SU-DHL-6 (cell line): ENCODE measurements at regions not wholly inside any gene's neighbourhood (a gene's known extent, or its start where the extent isn't known, plus 50 kb on each side); places are given as distances from the start of the nearest gene placed in this dataset.

Source experiments
- H2AFZ ChIP-seq: fragments of 200-600 bp; sonication (generic); 2 replicates; pipeline ENCODE4 v1.6.1; 2014; ENCODE audit warnings: low read depth, mild to moderate bottlenecking, moderate library complexity, mixed read lengths, antibody characterized with exemption, low read length; ENCODE audit not compliant: severe bottlenecking
- H3F3A ChIP-seq: fragments of 200-600 bp; shearing (Covaris generic); 2 replicates; pipeline ENCODE4 v1.6.0; 2016; ENCODE audit warnings: antibody characterized with exemption, mild to moderate bottlenecking; ENCODE audit not compliant: insufficient read depth
- H3K27ac ChIP-seq: fragments of 200-600 bp; sonication (generic); 2 replicates; pipeline ENCODE4 v1.5.1; 2016; ENCODE audit warnings: low read depth, mild to moderate bottlenecking, low read length, moderate library complexity, mixed read lengths
- H3K27me3 ChIP-seq: fragments of 200-600 bp; sonication (generic), shearing (Covaris generic); 2 replicates; pipeline ENCODE4 v1.6.0; 2014; ENCODE audit warnings: mild to moderate bottlenecking, low read length
- H3K36me3 ChIP-seq: fragments of 200-600 bp; sonication (generic); 2 replicates; pipeline ENCODE4 v1.6.1; 2014; ENCODE audit warnings: mild to moderate bottlenecking, low read length, mixed read lengths
- H3K4me2 ChIP-seq: fragments of 300-600, 200-600 bp; shearing (Covaris generic), sonication (generic); 2 replicates; pipeline ENCODE4 v1.6.0; 2014; ENCODE audit warnings: low read length, low read depth, mild to moderate bottlenecking; ENCODE audit not compliant: poor library complexity, severe bottlenecking
- H3K4me3 ChIP-seq: fragments of 200-600 bp; sonication (generic); 2 replicates; pipeline ENCODE4 v1.5.1; 2014; ENCODE audit warnings: antibody characterized with exemption, low read length, mild to moderate bottlenecking, mixed read lengths; ENCODE audit not compliant: insufficient read depth, poor library complexity, severe bottlenecking
- H3K79me2 ChIP-seq: fragments of 200-600 bp; sonication (generic); 2 replicates; pipeline ENCODE4 v1.6.1; 2014; ENCODE audit warnings: mild to moderate bottlenecking, low read length, moderate library complexity; ENCODE audit not compliant: insufficient read depth
- H3K9ac ChIP-seq: fragments of 200-600 bp; sonication (generic); 2 replicates; pipeline ENCODE4 v1.7.0; 2014; ENCODE audit warnings: mild to moderate bottlenecking, low read length
- H3K9me2 ChIP-seq: fragments of 200-600 bp; sonication (generic); replicated peaks from 2 replicates; pipeline ENCODE4 v1.6.1; 2014; ENCODE audit warnings: low read length; ENCODE audit not compliant: insufficient read depth
- H3K9me3 ChIP-seq: fragments of 200-600 bp; sonication (generic); 2 replicates; pipeline ENCODE4 v1.6.1; 2014; ENCODE audit warnings: low read length, mixed read lengths; ENCODE audit not compliant: insufficient read depth
- H4K20me1 ChIP-seq: fragments of 200-600 bp; sonication (generic); 2 replicates; pipeline ENCODE4 v1.6.1; 2014; ENCODE audit warnings: low read depth, mild to moderate bottlenecking, antibody characterized with exemption, low read length, moderate library complexity, mixed read lengths
- CTCF ChIP-seq: fragments of 200-600 bp; sonication (generic); IDR thresholded peaks from one replicate; pipeline ENCODE4 v1.5.1; 2017; ENCODE audit warnings: antibody characterized with exemption, mild to moderate bottlenecking, low read length, moderate library complexity; ENCODE audit not compliant: insufficient read depth, poor library complexity, severe bottlenecking
- EZH2phosphoT487 ChIP-seq: fragments of 200-600 bp; sonication (generic), shearing (Covaris generic); conservative IDR thresholded peaks from 2 replicates; pipeline ENCODE4 v1.6.1; 2018; ENCODE audit warnings: mild to moderate bottlenecking, antibody characterized with exemption, low read length, moderate library complexity, mixed read lengths

GRCh38 chr21:20507783-20508182 is 490.4 kb upstream of the NCAM2 start:
- Histone ChIP-seq H3K9me3 (peaks cover 6% of the 10 kb centered on the region; the same call in 1 of the 2 replicates), H3K4me3 (no peak overlapping the region), H2AFZ (no peak overlapping the region), H3K27me3 (no peaks in the 10 kb centered on the region), H3K9ac (no peak overlapping the region), H3K79me2 (no peaks in the 10 kb centered on the region), H3K4me2 (no peak overlapping the region), H4K20me1 (no peaks in the 10 kb centered on the region), H3F3A (no peaks in the 10 kb centered on the region), H3K27ac (no peak overlapping the region), H3K9me2 (no peaks in the 10 kb centered on the region), H3K36me3 (no peaks in the 10 kb centered on the region)
- no peak for TF ChIP-seq EZH2phosphoT487
- no peak for TF ChIP-seq CTCF

GRCh38 chr21:20511216-20511880 is 486.9 kb upstream of the NCAM2 start:
- no peaks in the 10 kb centered on the region for H3F3A ChIP-seq
- H3K27me3 ChIP-seq = no peaks in the 10 kb centered on the region
- H3K9me3 ChIP-seq = no peaks in the 10 kb centered on the region
- no peaks in the 10 kb centered on the region for H3K79me2 ChIP-seq
- no peak overlapping the region for H3K27ac ChIP-seq
- H3K36me3 ChIP-seq = no peaks in the 10 kb centered on the region
- peak overlapping the region; percentile 46 for H2AFZ ChIP-seq
- H3K9ac ChIP-seq = no peak overlapping the region
- H3K9me2 ChIP-seq = no peaks in the 10 kb centered on the region
- H3K4me2 ChIP-seq = no peak overlapping the region
- H3K4me3 ChIP-seq = no peak overlapping the region
- no peaks in the 10 kb centered on the region for H4K20me1 ChIP-seq
- no peak for TF ChIP-seq CTCF
- no peak for TF ChIP-seq EZH2phosphoT487

GRCh38 chr21:20515446-20515845 is 482.8 kb upstream of the NCAM2 start:
- Histone ChIP-seq H3K9ac (no peak overlapping the region), H3K4me3 (no peak overlapping the region), H3K9me3 (no peaks in the 10 kb centered on the region), H3K27ac (no peak overlapping the region), H3F3A (no peaks in the 10 kb centered on the region), H3K4me2 (no peak overlapping the region), H3K9me2 (no peaks in the 10 kb centered on the region), H3K79me2 (no peaks in the 10 kb centered on the region), H3K36me3 (no peaks in the 10 kb centered on the region), H4K20me1 (no peaks in the 10 kb centered on the region), H3K27me3 (no peaks in the 10 kb centered on the region), H2AFZ (no peak overlapping the region)
- no peak for TF ChIP-seq CTCF
- no peak for TF ChIP-seq EZH2phosphoT487
